IMR-90 (cell line): ENCODE measurements at regions not wholly inside any gene's neighbourhood (a gene's known extent, or its start where the extent isn't known, plus 50 kb on each side); places are given as distances from the start of the nearest gene placed in this dataset.

Source experiments
- ATAC-seq: fragments of 200-7000 bp; cut with Tn5 transposase; 2 replicates; pipeline ENCODE4 v1.9.1; 2020; ENCODE audit warnings: low read depth, mild to moderate bottlenecking, moderate library complexity
- BruUV-seq: library from RNA; stranded (reverse); fragments of 400-500 nt; replicated peaks from 2 replicates; lab custom pipeline; 2021; lab: Mats Ljungman, UMichigan
- CTCF ChIA-PET: fragments of 300-600 bp; formaldehyde crosslinking; extraction: SDS; loops from one replicate; lab custom pipeline; 2021; ENCODE audit warnings: antibody characterized with exemption; lab: Yijun Ruan, JAX
- POLR2A ChIA-PET: fragments of 300-600 bp; sonication (Branson Sonifier 250); formaldehyde crosslinking; loops from one replicate; lab custom pipeline; 2022; ENCODE audit warnings: antibody characterized with exemption; ENCODE audit not compliant: unreplicated experiment; lab: Charles Lee
- DNase-seq: peaks from one replicate; pipeline ENCODE4 v3.0.0; 2013
- H2AFZ ChIP-seq: replicated peaks from 2 replicates; pipeline ENCODE3; 2013; ENCODE audit warnings: low read length, mild to moderate bottlenecking; ENCODE audit not compliant: poor library complexity
- H2AK5ac ChIP-seq: 2 replicates; pipeline ENCODE4 v1.6.1; 2013; ENCODE audit warnings: low read depth, low read length, inconsistent platforms
- H2AK9ac ChIP-seq: replicated peaks from 2 replicates; pipeline ENCODE3; 2013; ENCODE audit warnings: mild to moderate bottlenecking, low read depth, low read length, moderate library complexity; ENCODE audit not compliant: poor library complexity
- H2BK120ac ChIP-seq: 2 replicates; pipeline ENCODE4 v1.6.1; 2013; ENCODE audit warnings: low read depth, low read length, inconsistent platforms
- H2BK15ac ChIP-seq: 3 replicates; pipeline ENCODE4 v1.6.1; 2013; ENCODE audit warnings: low read depth, low read length, inconsistent platforms
- H2BK20ac ChIP-seq: 2 replicates; pipeline ENCODE4 v1.6.1; 2013; ENCODE audit warnings: low read depth, mild to moderate bottlenecking, inconsistent platforms, low read length, moderate library complexity
- H2BK5ac ChIP-seq: 2 replicates; pipeline ENCODE4 v1.6.1; 2013; ENCODE audit warnings: mild to moderate bottlenecking, low read depth, low read length, inconsistent platforms; ENCODE audit not compliant: poor library complexity, severe bottlenecking
- H3K14ac ChIP-seq: replicated peaks from 2 replicates; pipeline ENCODE4 v1.6.1; 2013; ENCODE audit warnings: low read depth, low read length, inconsistent platforms
- H3K18ac ChIP-seq: 2 replicates; pipeline ENCODE4 v1.6.1; 2013; ENCODE audit warnings: low read depth, low read length, control low read depth
- H3K23ac ChIP-seq: 2 replicates; pipeline ENCODE4 v1.6.1; 2013; ENCODE audit warnings: low read depth, low read length, inconsistent platforms
- H3K27ac ChIP-seq: 2 replicates; pipeline ENCODE4 v1.5.1; 2013; ENCODE audit warnings: mild to moderate bottlenecking, control low read depth, low read length; ENCODE audit not compliant: insufficient read depth
- H3K27me3 ChIP-seq: 2 replicates; pipeline ENCODE4 v1.6.1; 2013; ENCODE audit warnings: low read length; ENCODE audit not compliant: control insufficient read depth, insufficient read depth
- H3K36me3 ChIP-seq: 2 replicates; pipeline ENCODE4 v1.6.1; 2013; ENCODE audit warnings: low read length, mixed read lengths; ENCODE audit not compliant: control insufficient read depth, insufficient read depth
- H3K4ac ChIP-seq: 2 replicates; pipeline ENCODE4 v1.6.1; 2013; ENCODE audit warnings: low read depth, low read length, inconsistent platforms
- H3K4me1 ChIP-seq: 2 replicates; pipeline ENCODE4 v1.6.1; 2013; ENCODE audit warnings: low read length, mixed read lengths; ENCODE audit not compliant: control insufficient read depth, insufficient read depth
- H3K4me2 ChIP-seq: 2 replicates; pipeline ENCODE4 v1.6.1; 2013; ENCODE audit warnings: low read depth, mild to moderate bottlenecking, control low read depth, low read length, moderate library complexity
- H3K4me3 ChIP-seq: 2 replicates; pipeline ENCODE4 v1.5.1; 2013; ENCODE audit warnings: low read depth, mild to moderate bottlenecking, control low read depth, low read length, moderate library complexity; ENCODE audit not compliant: insufficient read depth
- H3K56ac ChIP-seq: 2 replicates; pipeline ENCODE4 v1.6.1; 2013; ENCODE audit warnings: low read length, inconsistent platforms; ENCODE audit not compliant: insufficient read depth; ENCODE audit errors: extremely low read depth
- H3K79me1 ChIP-seq, 2 experiments: 2 replicates each; pipeline ENCODE4 v1.6.1; 2013; ENCODE audit warnings: low read length in 2 of 2, inconsistent platforms in 1 of 2, low read depth in 1 of 2
- H3K9ac ChIP-seq: 2 replicates; pipeline ENCODE4 v1.6.1; 2013; ENCODE audit warnings: low read depth, low read length, control low read depth
- H3K9me1 ChIP-seq: 2 replicates; pipeline ENCODE4 v1.6.1; 2013; ENCODE audit warnings: low read length, inconsistent platforms; ENCODE audit not compliant: insufficient read depth
- H3K9me3 ChIP-seq: 2 replicates; pipeline ENCODE4 v1.6.1; 2013; ENCODE audit warnings: low read length; ENCODE audit not compliant: control insufficient read depth, insufficient read depth
- H4K20me1 ChIP-seq: 2 replicates; pipeline ENCODE4 v1.6.1; 2013; ENCODE audit warnings: low read length, inconsistent platforms; ENCODE audit not compliant: insufficient read depth
- H4K5ac ChIP-seq: 2 replicates; pipeline ENCODE4 v1.6.1; 2013; ENCODE audit warnings: mild to moderate bottlenecking, low read depth, low read length, control low read depth
- H4K8ac ChIP-seq, 2 experiments: 2 replicates each; pipeline ENCODE4 v1.6.1; 2013; ENCODE audit warnings: low read depth in 2 of 2, low read length in 2 of 2, control low read depth in 1 of 2, inconsistent platforms in 1 of 2
- H4K91ac ChIP-seq: 2 replicates; pipeline ENCODE4 v1.6.1; 2013; ENCODE audit warnings: low read depth, low read length, inconsistent platforms; ENCODE audit not compliant: insufficient read depth
- CEBPB ChIP-seq: IDR thresholded peaks from 2 replicates; pipeline ENCODE4 v1.6.1; 2012; ENCODE audit warnings: low read depth, low read length, improper control_type of control experiment
- RAD21 ChIP-seq: IDR thresholded peaks from 2 replicates; pipeline ENCODE4 v1.6.1; 2012; ENCODE audit warnings: low read length, improper control_type of control experiment
- SMC3 ChIP-seq: fragments of 150-350 bp; IDR thresholded peaks from 2 replicates; pipeline ENCODE4 v1.6.1; 2016; ENCODE audit warnings: low read depth, mild to moderate bottlenecking, antibody characterized with exemption, low read length, moderate library complexity
- USF2 ChIP-seq: fragments of 150-350 bp; IDR thresholded peaks from 2 replicates; pipeline ENCODE4 v1.6.1; 2017; ENCODE audit warnings: mild to moderate bottlenecking, antibody characterized with exemption, low read length, low read depth
- WGBS, 2 experiments: methylation state at CpG; one replicate each; pipeline versions ENCODE4 v1.1.5 to v1.1.7; 2013; ENCODE audit warnings: missing lambda C conversion rate in 2 of 2; ENCODE audit not compliant: insufficient read length in 1 of 2; ENCODE audit errors: extremely low coverage in 2 of 2; 5-methylcytosine and 5-hydroxymethylcytosine counted together
- dilution Hi-C: fragments of 300-500 bp; cut with HindIII; formaldehyde crosslinking; loops from one replicate; pipeline ENCODE4 v1.14.3; 2018; ENCODE audit warnings: low sequenced_read_pairs; ENCODE audit not compliant: unreplicated experiment
- in situ Hi-C: fragments of 300-500 bp; cut with MboI; formaldehyde crosslinking; loops from 3 replicates; pipeline ENCODE4 v1.14.3; 2019; ENCODE audit warnings: low sequenced_read_pairs, inconsistent platforms, mixed read lengths
- intact Hi-C: fragments of 100-400 bp; cut with micrococcal nuclease; formaldehyde crosslinking; loops from 2 replicates; pipeline ENCODE4 v1.10.0; 2022

- ChIA-PET POLR2A (no interaction called here), CTCF (no interaction called here)
- H2BK15ac ChIP-seq = no peak overlapping the region
- no peak overlapping the region for H2BK120ac ChIP-seq
- H4K20me1 ChIP-seq = no peaks in the 10 kb centered on the region
- no peak overlapping the region for H3K23ac ChIP-seq
- no peaks in the 10 kb centered on the region for H3K79me1 ChIP-seq
- dilution Hi-C loops = no loop called here
- 60% methylated on average over 1 of the region's 4 CpGs; no CpG with 5 or more reads in 1 of the 2 experiments for WGBS, 2 experiments
- ATAC-seq (no peak), DNase-seq (no peak)
- TF ChIP-seq SMC3 = no peak
- no peak for TF ChIP-seq USF2
- TF ChIP-seq CEBPB = no peak
- TF ChIP-seq RAD21 = no peak
- no peak overlapping the region for H3K27ac ChIP-seq
- H3K14ac ChIP-seq = no peak overlapping the region
- no TSS peak for BruUV-seq
- no peak overlapping the region for H3K9ac ChIP-seq
- in situ Hi-C loops = no loop called here
- H2BK20ac ChIP-seq = no peak overlapping the region
- no peak overlapping the region for H4K8ac ChIP-seq
- no peak overlapping the region for H3K18ac ChIP-seq
- no peak overlapping the region for H3K4ac ChIP-seq
- H3K27me3 ChIP-seq = no peaks in the 10 kb centered on the region
- H4K91ac ChIP-seq = no peak overlapping the region
- no peak overlapping the region for H2BK5ac ChIP-seq
- H3K4me1 ChIP-seq = no peaks in the 10 kb centered on the region
- H3K56ac ChIP-seq = no peak overlapping the region
- no peak overlapping the region for H2AK9ac ChIP-seq
- peaks cover 8% of the 10 kb centered on the region for H3K9me3 ChIP-seq
- H3K36me3 ChIP-seq = no peaks in the 10 kb centered on the region
- intact Hi-C loops = no loop called here
- no peak overlapping the region for H3K4me2 ChIP-seq
- no peak overlapping the region for H4K5ac ChIP-seq
- H2AFZ ChIP-seq = no peak overlapping the region
- no peak overlapping the region for H2AK5ac ChIP-seq
- H3K4me3 ChIP-seq = no peak overlapping the region
- H3K9me1 ChIP-seq = no peaks in the 10 kb centered on the region
Observed at GRCh38 chr20:55139173-55139765, 663.9 kb downstream of the DOK5 start.
